K562 (cell line): ENCODE measurements at regions not wholly inside any gene's neighbourhood (a gene's known extent, or its start where the extent isn't known, plus 50 kb on each side); places are given as distances from the start of the nearest gene placed in this dataset.

Source experiments
- ATAC-seq: fragments of 200-7000 bp; cut with Tn5 transposase; 3 replicates; pipeline ENCODE4 v1.9.1; 2020; ENCODE audit warnings: moderate library complexity
- BruUV-seq: library from RNA; stranded (reverse); fragments of 400-500 nt; replicated peaks from 2 replicates; lab custom pipeline; 2021; lab: Mats Ljungman, UMichigan
- CTCF ChIA-PET: fragments of 300-600 bp; formaldehyde crosslinking; extraction: SDS; loops from one replicate; lab custom pipeline; 2021; ENCODE audit warnings: low intra/inter-chr PET ratio; lab: Yijun Ruan, JAX
- POLR2A ChIA-PET: fragments of 300-600, 350-650 bp; sonication (Branson Sonifier 250); formaldehyde crosslinking; extraction: SDS; loops from one replicate; lab custom pipeline; 2021; ENCODE audit warnings: antibody characterized with exemption, inconsistent platforms; lab: Yijun Ruan, JAX
- DNase-seq, 4 experiments: peaks; one replicate each; pipeline versions ENCODE4 v3.0.0 to v3.0.0-alpha.2; 2011 to 2018; ENCODE audit warnings: low spot score in 3 of 4, mixed read lengths in 3 of 4; ENCODE audit errors: extremely low read depth in 1 of 4
- FAIRE-seq: peaks from 2 replicates; lab custom pipeline; 2011; peaks lifted over from hg19 to GRCh38; lab: Jason Lieb, UNC
- H2AFZ ChIP-seq: 2 replicates; pipeline ENCODE4 v1.6.0; 2011; ENCODE audit warnings: low read depth, low read length, control low read depth, inconsistent platforms
- H3K27ac ChIP-seq: fragments of 200-600 bp; 3 replicates; pipeline ENCODE4 v1.8.0; 2011; ENCODE audit warnings: low read depth, mild to moderate bottlenecking, control low read depth, inconsistent platforms, low read length, moderate library complexity, mixed read lengths; ENCODE audit errors: extremely low read depth
- H3K27me3 ChIP-seq, 2 experiments: fragments of 300-600 bp in 1 of 2; 2 replicates in 1 of 2; 3 replicates in 1 of 2; pipeline versions ENCODE4 v1.6.0 to v1.8.0; 2011; ENCODE audit warnings: inconsistent platforms in 2 of 2, low read length in 2 of 2, mild to moderate bottlenecking in 1 of 2, mixed read lengths in 1 of 2, moderate library complexity in 1 of 2; ENCODE audit not compliant: control insufficient read depth in 2 of 2, insufficient read depth in 2 of 2
- H3K36me3 ChIP-seq: fragments of 300-600 bp; 3 replicates; pipeline ENCODE4 v1.8.0; 2011; ENCODE audit warnings: mild to moderate bottlenecking, low read length, inconsistent platforms; ENCODE audit not compliant: control insufficient read depth, insufficient read depth
- H3K4me1 ChIP-seq, 2 experiments: fragments of 200-600 bp in 1 of 2; replicated peaks in 1 of 2; 2 replicates in 1 of 2; 3 replicates in 1 of 2; pipeline versions ENCODE4 v1.5.1 to v1.8.0; 2011; ENCODE audit warnings: inconsistent platforms in 2 of 2, low read length in 2 of 2, mild to moderate bottlenecking in 1 of 2, mixed read lengths in 1 of 2, moderate library complexity in 1 of 2; ENCODE audit not compliant: control insufficient read depth in 2 of 2, insufficient read depth in 2 of 2
- H3K4me2 ChIP-seq: 2 replicates; pipeline ENCODE4 v1.6.1; 2011; ENCODE audit warnings: low read length, control low read depth, inconsistent platforms, mixed read lengths; ENCODE audit not compliant: insufficient read depth
- H3K4me3 ChIP-seq: fragments of 200-600 bp; sonication (generic), shearing (Covaris generic); 2 replicates; pipeline ENCODE4 v1.5.1; 2016; ENCODE audit warnings: control low read depth, inconsistent platforms
- H3K79me2 ChIP-seq: fragments of 200-600 bp; 3 replicates; pipeline ENCODE4 v1.8.0; 2011; ENCODE audit warnings: low read length, inconsistent platforms; ENCODE audit not compliant: control insufficient read depth, insufficient read depth
- H3K9ac ChIP-seq, 2 experiments: 2 replicates each; pipeline versions ENCODE4 v1.6.0 to v1.6.1; 2011; ENCODE audit warnings: low read depth in 2 of 2, low read length in 2 of 2, control low read depth in 1 of 2, inconsistent platforms in 1 of 2, mild to moderate bottlenecking in 1 of 2, mixed read lengths in 1 of 2; ENCODE audit not compliant: insufficient read depth in 1 of 2
- H3K9me1 ChIP-seq: one replicate; pipeline ENCODE4 v1.6.0; 2011; ENCODE audit warnings: inconsistent platforms, mild to moderate bottlenecking, low read length, moderate library complexity; ENCODE audit not compliant: control insufficient read depth, insufficient read depth
- H3K9me3 ChIP-seq: replicated peaks from 2 replicates; pipeline ENCODE4 v1.5.1; 2011; ENCODE audit warnings: low read depth, low read length, inconsistent platforms; ENCODE audit not compliant: control insufficient read depth, insufficient read depth
- H4K20me1 ChIP-seq: replicated peaks from 2 replicates; pipeline ENCODE4 v1.6.1; 2011; ENCODE audit warnings: low read length, inconsistent platforms, mixed read lengths; ENCODE audit not compliant: control insufficient read depth, insufficient read depth
- BRF2 ChIP-seq: IDR thresholded peaks from 3 replicates; pipeline ENCODE4 v1.6.1; 2011; ENCODE audit warnings: borderline replicate concordance, mild to moderate bottlenecking; ENCODE audit not compliant: insufficient read length, insufficient read depth
- CTCF ChIP-seq, 3 experiments: IDR thresholded peaks in 2 of 3; conservative IDR thresholded peaks in 1 of 3; 2 replicates each; pipeline ENCODE4 v1.5.1; 2011 to 2012; ENCODE audit warnings: low read length in 3 of 3, mild to moderate bottlenecking in 3 of 3, control low read depth in 2 of 3, improper control_type of control experiment in 1 of 3, inconsistent platforms in 1 of 3, low read depth in 1 of 3, mixed read lengths in 1 of 3, moderate library complexity in 1 of 3; ENCODE audit not compliant: insufficient read depth in 2 of 3
- FOS ChIP-seq: IDR thresholded peaks from 3 replicates; pipeline ENCODE4 v1.6.1; 2011; ENCODE audit not compliant: insufficient read length; ENCODE audit errors: extremely low read depth
- JUND ChIP-seq, 2 experiments: IDR thresholded peaks; 2 replicates in 1 of 2; 3 replicates in 1 of 2; pipeline ENCODE4 v1.6.1; 2011; ENCODE audit warnings: borderline replicate concordance in 2 of 2, low read depth in 2 of 2, low read length in 2 of 2, improper control_type of control experiment in 1 of 2, missing biosample characterization in 1 of 2, missing genetic modification characterization in 1 of 2, missing genetic modification reagents in 1 of 2
- KLF16 ChIP-seq: IDR thresholded peaks from 2 replicates; pipeline ENCODE4 v1.6.1; 2016; ENCODE audit warnings: antibody characterized with exemption
- NFE2L1 ChIP-seq: fragments of 450-650 bp; IDR thresholded peaks from 2 replicates; pipeline ENCODE4 v1.6.1; 2016; ENCODE audit warnings: missing genetic modification characterization, low read depth, mild to moderate bottlenecking, missing compliant biosample characterization, moderate library complexity, borderline replicate concordance
- NONO ChIP-seq, 2 experiments: fragments of 200-400 bp in 1 of 2; fragments of 450-650 bp in 1 of 2; formaldehyde crosslinking in 1 of 2; IDR thresholded peaks; 2 replicates each; pipeline ENCODE4 v1.6.1; 2017; ENCODE audit warnings: low read depth in 2 of 2, mild to moderate bottlenecking in 2 of 2, moderate library complexity in 2 of 2, low read length in 1 of 2
- RAD21 ChIP-seq, 2 experiments: fragments of 250-450 bp in 1 of 2; fragments of 450-650 bp in 1 of 2; sonication (Bioruptor Pico) in 1 of 2; formaldehyde crosslinking in 1 of 2; IDR thresholded peaks in 1 of 2; conservative IDR thresholded peaks in 1 of 2; 2 replicates each; pipeline versions ENCODE4 v1.4.0 to v1.8.0; 2020 to 2022; ENCODE audit warnings: mild to moderate bottlenecking in 2 of 2, moderate library complexity in 1 of 2
- TAF7 ChIP-seq: fragments of 450-650 bp; IDR thresholded peaks from 2 replicates; pipeline ENCODE4 v1.6.1; 2016; ENCODE audit warnings: missing genetic modification characterization, missing compliant biosample characterization
- USF2 ChIP-seq: sonication (generic); formaldehyde crosslinking; IDR thresholded peaks from 2 replicates; pipeline ENCODE4 v1.5.0; 2020; ENCODE audit warnings: missing genetic modification reagents
- WGBS: fragments of 100-300 bp; shearing (Covaris generic); methylation state at CpG from one replicate; pipeline ENCODE4 v1.1.6; 2016; ENCODE audit warnings: low coverage, mixed read lengths; ENCODE audit not compliant: insufficient coverage; ENCODE audit errors: missing lambda C conversion rate; 5-methylcytosine and 5-hydroxymethylcytosine counted together
- in situ Hi-C: fragments of 300-500 bp; cut with MboI; formaldehyde crosslinking; loops from 4 replicates; pipeline ENCODE4 v1.15.0; 2018; ENCODE audit warnings: inconsistent platforms, mixed read lengths
- intact Hi-C: fragments of 100-400 bp; cut with micrococcal nuclease; formaldehyde crosslinking; loops from 2 replicates; pipeline ENCODE4 v1.14.2; 2022

- H3K9ac ChIP-seq = no peak overlapping the region
- POLR2A ChIA-PET = no interaction called here
- no peaks in the 10 kb centered on the region for H3K36me3 ChIP-seq
- H3K27me3 ChIP-seq = no peaks in the 10 kb centered on the region
- no peak for ATAC-seq
- TF ChIP-seq TAF7 (tag) (no peak), RAD21 (CRISPR knock-in tag; conservative IDR thresholded peaks at IDR 0.05 in 1 of 2, IDR thresholded peaks at IDR 0.05 in 1 of 2) (peak; percentile 19 to 26; a peak in 2 of 4 replicates), CTCF (IDR thresholded peaks at IDR 0.05 in 2 of 3, conservative IDR thresholded peaks at IDR 0.05 in 1 of 3; ENCODE audit: insufficient read depth in 2 of 3, low read depth in 1 of 3, low read length in 3 of 3) (peak in 1 of 3 experiments; percentile 42; a peak in 3 of 6 replicates), NFE2L1 (no peak), FOS (no peak), NONO (IDR thresholded peaks at IDR 0.05; ENCODE audit: low read depth in 2 of 2, low read length in 1 of 2) (no peak), JUND (IDR thresholded peaks at IDR 0.05; ENCODE audit: borderline replicate concordance, low read depth, low read length) (no peak), JUND (tag; IDR thresholded peaks at IDR 0.05; ENCODE audit: borderline replicate concordance, low read depth, low read length) (no peak), KLF16 (no peak), USF2 (CRISPR knock-in tag) (no peak), BRF2 (no peak)
- TF ChIP-seq, all 486 proteins: peak for 2
- 0% methylated on average over 4 of the region's 4 CpGs for WGBS
- FAIRE-seq (no peak), DNase-seq (peak in 3 of 4 experiments; percentile 11 to 17 (median 14))
- no TSS peak for BruUV-seq
- no peaks in the 10 kb centered on the region for H4K20me1 ChIP-seq
- H3K9me3 ChIP-seq = no peaks in the 10 kb centered on the region
- H3K4me3 ChIP-seq = no peak overlapping the region
- no peak overlapping the region for H3K27ac ChIP-seq
- H3K4me1 ChIP-seq = no peaks in the 10 kb centered on the region
- H3K79me2 ChIP-seq = no peaks in the 10 kb centered on the region
- no peak overlapping the region for H2AFZ ChIP-seq
- intact Hi-C loops (no loop called here), in situ Hi-C loops (no loop called here)
- no peak overlapping the region for H3K4me2 ChIP-seq
- H3K9me1 ChIP-seq = no peaks in the 10 kb centered on the region
- CTCF ChIA-PET = no interaction called here
Observed at GRCh38 chr10:64115908-64116643, 594.9 kb downstream of the REEP3 start.
